ENCODE measurements at regions not wholly inside any gene's neighbourhood (a gene's known extent, or its start where the extent isn't known, plus 50 kb on each side); places are given as distances from the start of the nearest gene placed in this dataset.
A peak's percentile ranks its signal among the peaks of the same experiment; 100 is the strongest.
"Not testable (repeated sequence)": the region's sequence is repeated elsewhere in the genome, so short reads cannot be mapped to it uniquely, and the experiment has no call there.

- H3K4me2 ChIP-seq (ENCODE audit: low read depth, low read length, poor library complexity, severe bottlenecking); H4K20me1 ChIP-seq (ENCODE audit: insufficient read depth, low read length, poor library complexity, severe bottlenecking); H3K4me3 ChIP-seq (ENCODE audit: low read length, poor library complexity, severe bottlenecking); H3K9ac ChIP-seq (ENCODE audit: low read depth, low read length, poor library complexity, severe bottlenecking); H3F3A ChIP-seq (ENCODE audit: low read depth); H3K27me3 ChIP-seq (ENCODE audit: insufficient read depth, low read length, poor library complexity, severe bottlenecking); H2AFZ ChIP-seq (ENCODE audit: low read length); H3K9me3 ChIP-seq (ENCODE audit: insufficient read depth, low read depth, low read length); H3K4me1 ChIP-seq (ENCODE audit: insufficient read depth, low read length, poor library complexity, severe bottlenecking); H3K79me2 ChIP-seq (ENCODE audit: insufficient read depth, low read length); H3K9me2 ChIP-seq (replicated peaks; ENCODE audit: low read depth, low read length): not testable (repeated sequence)
- H3K36me3 ChIP-seq (ENCODE audit: insufficient read depth, low read length) = peaks cover 51% of the 10 kb centered on the region
- peak; percentile 22; the same call in 1 of the 2 replicates for TF ChIP-seq CTCF (conservative IDR thresholded peaks at IDR 0.05; ENCODE audit: low read length)
These were observed 129.2 kb downstream of the ARHGAP11B start for GRCh38 chr15:30755036-30755687.

GRCh38 chr15:30760633-30761032 lies 134.7 kb downstream of the ARHGAP11B start:
- not testable (repeated sequence) for H3K9me2 ChIP-seq (replicated peaks; ENCODE audit: low read depth, low read length); H3K4me1 ChIP-seq (ENCODE audit: insufficient read depth, low read length, poor library complexity, severe bottlenecking); H3K9ac ChIP-seq (ENCODE audit: low read depth, low read length, poor library complexity, severe bottlenecking); H3F3A ChIP-seq (ENCODE audit: low read depth); H4K20me1 ChIP-seq (ENCODE audit: insufficient read depth, low read length, poor library complexity, severe bottlenecking); H3K9me3 ChIP-seq (ENCODE audit: insufficient read depth, low read depth, low read length); H2AFZ ChIP-seq (ENCODE audit: low read length); H3K79me2 ChIP-seq (ENCODE audit: insufficient read depth, low read length); H3K4me3 ChIP-seq (ENCODE audit: low read length, poor library complexity, severe bottlenecking); H3K27me3 ChIP-seq (ENCODE audit: insufficient read depth, low read length, poor library complexity, severe bottlenecking); H3K4me2 ChIP-seq (ENCODE audit: low read depth, low read length, poor library complexity, severe bottlenecking)
- peaks cover 42% of the 10 kb centered on the region for H3K36me3 ChIP-seq (ENCODE audit: insufficient read depth, low read length)

GRCh38 chr15:30761365-30761764 lies 135.4 kb downstream of the ARHGAP11B start:
- not testable (repeated sequence) for H3F3A ChIP-seq (ENCODE audit: low read depth)

GRCh38 chr15:30769390-30770124 lies 134.2 kb upstream of the FAN1 start:
- H3K9me3 ChIP-seq (ENCODE audit: insufficient read depth, low read depth, low read length); H3K4me1 ChIP-seq (ENCODE audit: insufficient read depth, low read length, poor library complexity, severe bottlenecking); H3K79me2 ChIP-seq (ENCODE audit: insufficient read depth, low read length); H2AFZ ChIP-seq (ENCODE audit: low read length); H3K9ac ChIP-seq (ENCODE audit: low read depth, low read length, poor library complexity, severe bottlenecking); H3K9me2 ChIP-seq (replicated peaks; ENCODE audit: low read depth, low read length); H3K4me2 ChIP-seq (ENCODE audit: low read depth, low read length, poor library complexity, severe bottlenecking); H3K27me3 ChIP-seq (ENCODE audit: insufficient read depth, low read length, poor library complexity, severe bottlenecking); H3F3A ChIP-seq (ENCODE audit: low read depth); H3K4me3 ChIP-seq (ENCODE audit: low read length, poor library complexity, severe bottlenecking); H4K20me1 ChIP-seq (ENCODE audit: insufficient read depth, low read length, poor library complexity, severe bottlenecking): not testable (repeated sequence)
- peaks cover 56% of the 10 kb centered on the region; the same call in 1 of the 2 replicates for H3K36me3 ChIP-seq (ENCODE audit: insufficient read depth, low read length)

More at GRCh38 chr15:30761365-30761764, 135.4 kb downstream of the ARHGAP11B start:
- H2AFZ ChIP-seq (ENCODE audit: low read length); H3K27me3 ChIP-seq (ENCODE audit: insufficient read depth, low read length, poor library complexity, severe bottlenecking); H3K9ac ChIP-seq (ENCODE audit: low read depth, low read length, poor library complexity, severe bottlenecking); H3K4me2 ChIP-seq (ENCODE audit: low read depth, low read length, poor library complexity, severe bottlenecking); H3K79me2 ChIP-seq (ENCODE audit: insufficient read depth, low read length); H3K9me3 ChIP-seq (ENCODE audit: insufficient read depth, low read depth, low read length); H3K9me2 ChIP-seq (replicated peaks; ENCODE audit: low read depth, low read length); H3K4me3 ChIP-seq (ENCODE audit: low read length, poor library complexity, severe bottlenecking); H3K4me1 ChIP-seq (ENCODE audit: insufficient read depth, low read length, poor library complexity, severe bottlenecking); H4K20me1 ChIP-seq (ENCODE audit: insufficient read depth, low read length, poor library complexity, severe bottlenecking): not testable (repeated sequence)
- H3K36me3 ChIP-seq (ENCODE audit: insufficient read depth, low read length) = peaks cover 34% of the 10 kb centered on the region

Data from Loucy (cell line).